ENCODE measurements at regions not wholly inside any gene's neighbourhood (a gene's known extent, or its start where the extent isn't known, plus 50 kb on each side); places are given as distances from the start of the nearest gene placed in this dataset.

DNA sequence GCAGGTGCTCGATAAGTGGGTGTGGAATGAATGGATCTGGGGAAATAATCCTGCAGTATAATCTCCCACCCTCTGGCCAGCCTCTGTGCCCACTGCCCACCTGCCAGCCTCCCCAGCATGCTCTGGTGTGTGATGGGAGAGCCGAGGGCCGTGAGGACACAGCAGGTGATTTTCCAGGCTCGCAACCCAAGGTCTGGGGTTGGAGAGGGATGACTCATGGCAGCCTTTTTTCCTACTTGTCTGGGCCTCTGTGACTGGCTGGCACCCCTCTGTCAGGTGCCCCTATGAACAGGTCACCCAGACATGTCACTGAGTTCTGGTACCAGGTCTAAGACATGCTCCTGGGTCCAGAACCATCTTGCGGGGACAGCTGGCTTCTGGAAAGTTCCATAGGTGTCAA is 385.7 kb upstream of the TNRC6C start:
- Histone ChIP-seq H3K27me3 (ENCODE audit: control insufficient read depth, insufficient read depth, low read length) (peaks cover 38% of the 10 kb centered on the region), H3K9me3 (ENCODE audit: control insufficient read depth, insufficient read depth, low read length) (no peaks in the 10 kb centered on the region; the same call in 1 of the 2 replicates), H3K27ac (ENCODE audit: low read depth, low read length) (no peak overlapping the region), H3K4me3 (ENCODE audit: low read depth, low read length) (no peak overlapping the region)
- no peak for DNase-seq (ENCODE audit: low read depth, low spot score)
- TF ChIP-seq, protein P1, sequence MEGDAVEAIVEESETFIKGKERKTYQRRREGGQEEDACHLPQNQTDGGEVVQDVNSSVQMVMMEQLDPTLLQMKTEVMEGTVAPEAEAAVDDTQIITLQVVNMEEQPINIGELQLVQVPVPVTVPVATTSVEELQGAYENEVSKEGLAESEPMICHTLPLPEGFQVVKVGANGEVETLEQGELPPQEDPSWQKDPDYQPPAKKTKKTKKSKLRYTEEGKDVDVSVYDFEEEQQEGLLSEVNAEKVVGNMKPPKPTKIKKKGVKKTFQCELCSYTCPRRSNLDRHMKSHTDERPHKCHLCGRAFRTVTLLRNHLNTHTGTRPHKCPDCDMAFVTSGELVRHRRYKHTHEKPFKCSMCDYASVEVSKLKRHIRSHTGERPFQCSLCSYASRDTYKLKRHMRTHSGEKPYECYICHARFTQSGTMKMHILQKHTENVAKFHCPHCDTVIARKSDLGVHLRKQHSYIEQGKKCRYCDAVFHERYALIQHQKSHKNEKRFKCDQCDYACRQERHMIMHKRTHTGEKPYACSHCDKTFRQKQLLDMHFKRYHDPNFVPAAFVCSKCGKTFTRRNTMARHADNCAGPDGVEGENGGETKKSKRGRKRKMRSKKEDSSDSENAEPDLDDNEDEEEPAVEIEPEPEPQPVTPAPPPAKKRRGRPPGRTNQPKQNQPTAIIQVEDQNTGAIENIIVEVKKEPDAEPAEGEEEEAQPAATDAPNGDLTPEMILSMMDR (IDR thresholded peaks at IDR 0.05; ENCODE audit: low read depth, low read length), result no peak
- POLR2A ChIA-PET, result no interaction called here
- CTCF ChIA-PET, result no interaction called here

DNA sequence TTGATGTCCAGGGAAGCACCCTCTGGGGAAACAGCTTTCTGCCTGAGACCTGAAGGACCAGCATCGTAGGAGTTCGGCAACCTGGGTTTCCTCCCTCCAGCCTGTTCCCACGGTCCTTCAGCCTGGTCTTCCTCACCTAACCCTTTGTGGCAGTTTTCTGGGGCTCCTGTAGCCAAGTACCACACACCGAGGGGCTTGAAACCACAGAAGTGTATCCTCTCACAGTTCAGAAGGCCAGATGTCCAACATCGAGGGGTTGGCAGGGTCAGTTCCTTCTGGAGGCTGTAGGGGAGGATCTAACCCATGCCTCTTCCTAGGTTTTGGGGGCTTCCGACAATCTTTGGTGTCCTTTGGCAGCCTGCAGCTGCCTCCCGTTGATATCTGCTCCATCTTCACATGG is 381.0 kb upstream of the TNRC6C start:
- TF ChIP-seq, protein P1 (IDR thresholded peaks at IDR 0.05; ENCODE audit: low read depth, low read length), result no peak

DNA sequence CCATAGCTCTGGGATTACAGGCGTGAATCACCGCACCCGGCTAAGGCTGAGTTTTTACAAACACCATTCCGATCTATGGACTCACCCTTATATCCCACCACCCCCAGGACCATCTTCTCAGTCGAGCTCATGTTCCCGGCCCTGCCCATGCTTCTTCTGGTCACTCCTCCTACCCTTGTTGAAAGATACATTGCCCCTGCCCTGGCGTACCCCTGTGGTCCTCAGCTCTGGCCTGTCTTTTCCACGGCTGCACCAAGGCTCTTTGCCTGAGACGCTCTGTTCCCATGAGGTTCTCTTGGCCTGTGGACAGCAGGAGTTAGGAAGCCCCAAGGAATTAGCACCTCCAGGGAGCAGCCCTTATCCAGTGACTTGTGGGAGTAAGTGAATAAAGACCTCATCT is 379.4 kb upstream of the TNRC6C start:
- TF ChIP-seq, protein P1 (IDR thresholded peaks at IDR 0.05; ENCODE audit: low read depth, low read length), result no peak
- Histone ChIP-seq H3K9me3 (ENCODE audit: control insufficient read depth, insufficient read depth, low read length) (peaks cover 4% of the 10 kb centered on the region; the same call in 1 of the 2 replicates), H3K4me3 (ENCODE audit: low read depth, low read length) (no peak overlapping the region), H3K27ac (ENCODE audit: low read depth, low read length) (no peak overlapping the region), H3K27me3 (ENCODE audit: control insufficient read depth, insufficient read depth, low read length) (peaks cover 2% of the 10 kb centered on the region)
- no peak for DNase-seq (ENCODE audit: low read depth, low spot score)
- CTCF ChIA-PET, result no interaction called here
- POLR2A ChIA-PET, result no interaction called here

More for the DNA sequence above, 381.0 kb upstream of the TNRC6C start:
- Histone ChIP-seq H3K4me3 (ENCODE audit: low read depth, low read length) (no peak overlapping the region), H3K9me3 (ENCODE audit: control insufficient read depth, insufficient read depth, low read length) (peaks cover 4% of the 10 kb centered on the region; the same call in 1 of the 2 replicates), H3K27me3 (ENCODE audit: control insufficient read depth, insufficient read depth, low read length) (peaks cover 11% of the 10 kb centered on the region), H3K27ac (ENCODE audit: low read depth, low read length) (no peak overlapping the region)
- no peak for DNase-seq (ENCODE audit: low read depth, low spot score)
- POLR2A ChIA-PET, result no interaction called here
- CTCF ChIA-PET, result no interaction called here

DNA sequence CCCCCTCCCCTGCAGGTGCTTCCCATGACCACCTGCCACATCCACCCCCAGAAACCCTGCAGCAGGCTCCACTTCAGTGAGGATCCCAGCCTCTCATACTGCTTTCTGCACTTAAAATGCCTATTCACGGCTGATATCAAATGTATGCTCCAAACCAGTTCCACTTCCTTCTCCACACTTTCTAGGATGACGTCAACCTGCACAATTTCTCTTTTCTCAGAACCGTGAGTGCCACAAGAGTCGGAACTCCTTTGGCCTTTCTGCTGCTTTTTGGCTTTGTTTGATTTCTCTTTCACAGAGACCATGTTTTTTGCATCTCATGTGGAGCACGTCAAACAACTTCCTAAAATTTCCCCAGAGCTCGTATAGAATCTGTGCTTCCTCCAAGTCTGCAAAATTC is 378.8 kb upstream of the TNRC6C start:
- TF ChIP-seq, protein P1 (IDR thresholded peaks at IDR 0.05; ENCODE audit: low read depth, low read length), result no peak

GRCh38 chr17:77580531-77581270 is 377.8 kb upstream of the TNRC6C start:
- H3K4me3 ChIP-seq (ENCODE audit: low read depth, low read length), result no peak overlapping the region
- no peak overlapping the region for H3K27ac ChIP-seq (ENCODE audit: low read depth, low read length)
- ChIA-PET CTCF (interaction anchor here (0.7 kb wide), 1 partner anchor 10 kb away, joined by 3 read pairs; no protein-coding TSS in a partner anchor), POLR2A (no interaction called here)
- DNase-seq (ENCODE audit: low read depth, low spot score), result no peak
- TF ChIP-seq, protein P1 (IDR thresholded peaks at IDR 0.05; ENCODE audit: low read depth, low read length), result no peak
- H3K9me3 ChIP-seq (ENCODE audit: control insufficient read depth, insufficient read depth, low read length), result peaks cover 4% of the 10 kb centered on the region; the same call in 1 of the 2 replicates
- peaks cover 2% of the 10 kb centered on the region for H3K27me3 ChIP-seq (ENCODE audit: control insufficient read depth, insufficient read depth, low read length)

More for the DNA sequence above, 378.8 kb upstream of the TNRC6C start:
- ChIA-PET POLR2A (no interaction called here), CTCF (interaction anchor here (0.7 kb wide), 1 partner anchor 11 kb away, joined by 3 read pairs; no protein-coding TSS in a partner anchor)
- Histone ChIP-seq H3K4me3 (ENCODE audit: low read depth, low read length) (no peak overlapping the region), H3K9me3 (ENCODE audit: control insufficient read depth, insufficient read depth, low read length) (peaks cover 4% of the 10 kb centered on the region; the same call in 1 of the 2 replicates), H3K27ac (ENCODE audit: low read depth, low read length) (no peak overlapping the region), H3K27me3 (ENCODE audit: control insufficient read depth, insufficient read depth, low read length) (peaks cover 2% of the 10 kb centered on the region)
- DNase-seq (ENCODE audit: low read depth, low spot score), result no peak
